LNCaP clone FGC (cell line): ENCODE measurements at regions not wholly inside any gene's neighbourhood (a gene's known extent, or its start where the extent isn't known, plus 50 kb on each side); places are given as distances from the start of the nearest gene placed in this dataset.
A peak's percentile ranks its signal among the peaks of the same experiment; 100 is the strongest.

Experiments
- DNase-seq: peaks from one replicate; pipeline ENCODE4 v3.0.0-alpha.2; 2011; ENCODE audit warnings: low read depth
- H3K4me3 ChIP-seq: 2 replicates; pipeline ENCODE4 v1.5.1; 2011; ENCODE audit warnings: mild to moderate bottlenecking, low read depth, low read length, control low read depth
- TF ChIP-seq, protein P1 (sequence below): IDR thresholded peaks from 2 replicates; pipeline ENCODE4 v1.5.1; 2012; ENCODE audit warnings: mild to moderate bottlenecking; ENCODE audit not compliant: control insufficient read depth, insufficient read depth; ENCODE audit errors: extremely low read depth

DNA sequence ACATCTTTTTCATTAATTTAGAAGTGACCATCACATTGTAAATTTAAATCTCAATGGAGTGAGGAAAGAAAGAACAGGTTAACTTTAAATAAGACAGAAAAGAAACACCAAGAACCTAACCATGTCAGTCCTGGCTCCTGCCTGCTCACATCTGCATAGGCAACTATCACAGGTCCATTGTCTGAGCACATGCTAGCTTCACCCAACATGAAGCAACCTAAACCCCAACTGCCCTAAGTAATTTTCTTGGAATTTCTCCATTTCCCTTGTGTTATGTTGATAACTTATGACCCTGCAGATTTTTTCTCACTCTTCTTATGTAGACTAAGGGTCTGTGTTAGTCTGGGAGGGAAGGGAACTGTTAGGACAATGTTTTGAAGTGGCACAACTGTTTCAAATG, 2205.8 kb upstream of the ACO1 start:
- TF ChIP-seq, protein P1, sequence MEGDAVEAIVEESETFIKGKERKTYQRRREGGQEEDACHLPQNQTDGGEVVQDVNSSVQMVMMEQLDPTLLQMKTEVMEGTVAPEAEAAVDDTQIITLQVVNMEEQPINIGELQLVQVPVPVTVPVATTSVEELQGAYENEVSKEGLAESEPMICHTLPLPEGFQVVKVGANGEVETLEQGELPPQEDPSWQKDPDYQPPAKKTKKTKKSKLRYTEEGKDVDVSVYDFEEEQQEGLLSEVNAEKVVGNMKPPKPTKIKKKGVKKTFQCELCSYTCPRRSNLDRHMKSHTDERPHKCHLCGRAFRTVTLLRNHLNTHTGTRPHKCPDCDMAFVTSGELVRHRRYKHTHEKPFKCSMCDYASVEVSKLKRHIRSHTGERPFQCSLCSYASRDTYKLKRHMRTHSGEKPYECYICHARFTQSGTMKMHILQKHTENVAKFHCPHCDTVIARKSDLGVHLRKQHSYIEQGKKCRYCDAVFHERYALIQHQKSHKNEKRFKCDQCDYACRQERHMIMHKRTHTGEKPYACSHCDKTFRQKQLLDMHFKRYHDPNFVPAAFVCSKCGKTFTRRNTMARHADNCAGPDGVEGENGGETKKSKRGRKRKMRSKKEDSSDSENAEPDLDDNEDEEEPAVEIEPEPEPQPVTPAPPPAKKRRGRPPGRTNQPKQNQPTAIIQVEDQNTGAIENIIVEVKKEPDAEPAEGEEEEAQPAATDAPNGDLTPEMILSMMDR: no peak
- H3K4me3 ChIP-seq: no peak overlapping the region
- no peak for DNase-seq

DNA sequence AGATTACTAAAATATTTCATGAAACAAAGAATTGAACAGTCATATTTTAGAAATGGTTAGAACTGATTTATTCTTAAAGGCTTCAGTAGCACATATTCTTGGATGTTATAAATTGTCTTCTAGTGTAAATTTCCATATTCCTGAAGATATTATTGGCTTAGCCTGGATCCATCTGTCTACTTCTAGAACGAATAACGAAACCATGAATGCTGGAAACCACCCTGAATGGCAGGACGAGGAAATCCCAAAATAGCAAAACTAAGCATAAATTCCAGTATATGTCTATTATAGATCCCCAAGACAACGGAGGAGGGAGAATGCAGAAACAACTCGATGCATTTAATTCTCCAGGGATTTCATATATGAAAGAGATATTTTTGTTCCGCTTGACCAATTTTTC, 2191.0 kb upstream of the ACO1 start:
- H3K4me3 ChIP-seq: no peak overlapping the region
- TF ChIP-seq, protein P1: no peak
- no peak for DNase-seq

DNA sequence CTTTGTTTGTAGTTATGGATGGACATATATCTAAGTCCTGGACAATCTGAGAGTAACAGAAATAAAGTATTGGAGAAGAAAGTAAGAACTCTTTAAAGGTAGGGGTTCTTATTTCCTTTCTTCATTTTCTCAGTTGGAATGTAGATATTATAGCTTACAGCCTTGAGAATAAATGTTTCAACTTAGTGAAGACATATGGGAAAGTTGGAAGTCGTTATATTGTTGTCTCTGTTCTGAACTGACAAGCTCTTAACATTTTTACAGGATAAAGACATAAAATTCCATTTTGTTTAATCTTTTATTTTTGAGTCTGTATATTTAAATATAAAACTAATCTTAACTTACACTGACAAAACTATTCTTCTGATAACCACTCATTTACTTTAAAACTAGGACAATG, 2187.5 kb upstream of the ACO1 start:
- TF ChIP-seq, protein P1: no peak
- no peak for DNase-seq
- H3K4me3 ChIP-seq: no peak overlapping the region

DNA sequence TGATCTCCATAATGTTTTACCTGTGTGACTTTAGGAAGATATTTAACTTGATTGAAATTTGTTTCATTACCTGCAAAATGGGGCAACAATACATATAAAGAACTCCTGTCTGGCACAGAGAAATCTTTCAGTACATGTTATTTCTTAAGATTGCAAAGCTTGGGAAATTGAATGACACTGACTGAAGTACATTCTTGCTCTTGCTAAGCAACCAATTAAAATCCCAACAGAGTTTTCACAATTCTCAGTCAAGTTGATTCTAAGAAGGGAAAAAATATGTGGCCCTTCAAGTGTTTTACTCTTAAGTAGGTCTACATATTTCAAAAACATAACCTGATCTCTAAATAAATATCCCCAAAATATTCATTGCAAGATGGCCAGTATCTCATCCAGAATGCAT, 2187.0 kb upstream of the ACO1 start:
- DNase-seq: no peak
- TF ChIP-seq, protein P1: no peak
- H3K4me3 ChIP-seq: no peak overlapping the region

DNA sequence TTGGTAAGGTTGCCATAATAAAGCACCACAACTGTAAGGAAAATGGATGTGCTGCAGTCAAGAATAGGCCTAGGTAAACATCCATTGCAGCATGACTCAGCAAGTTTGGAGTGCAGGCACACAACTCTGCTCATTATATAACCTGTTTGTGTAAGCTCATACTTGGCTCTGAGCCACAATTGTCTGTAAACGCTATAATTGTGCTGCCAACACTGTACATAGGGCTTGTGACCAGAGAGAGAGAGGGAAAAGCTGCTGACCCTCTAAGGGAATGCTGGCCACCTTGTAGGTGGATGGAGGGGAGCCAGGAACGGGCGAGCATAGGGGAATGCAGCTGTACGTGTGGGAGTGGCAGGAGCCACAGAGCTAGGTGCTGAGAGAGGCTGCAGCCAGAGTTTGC, 2186.5 kb upstream of the ACO1 start:
- no peak overlapping the region for H3K4me3 ChIP-seq
- TF ChIP-seq, protein P1: no peak

DNA sequence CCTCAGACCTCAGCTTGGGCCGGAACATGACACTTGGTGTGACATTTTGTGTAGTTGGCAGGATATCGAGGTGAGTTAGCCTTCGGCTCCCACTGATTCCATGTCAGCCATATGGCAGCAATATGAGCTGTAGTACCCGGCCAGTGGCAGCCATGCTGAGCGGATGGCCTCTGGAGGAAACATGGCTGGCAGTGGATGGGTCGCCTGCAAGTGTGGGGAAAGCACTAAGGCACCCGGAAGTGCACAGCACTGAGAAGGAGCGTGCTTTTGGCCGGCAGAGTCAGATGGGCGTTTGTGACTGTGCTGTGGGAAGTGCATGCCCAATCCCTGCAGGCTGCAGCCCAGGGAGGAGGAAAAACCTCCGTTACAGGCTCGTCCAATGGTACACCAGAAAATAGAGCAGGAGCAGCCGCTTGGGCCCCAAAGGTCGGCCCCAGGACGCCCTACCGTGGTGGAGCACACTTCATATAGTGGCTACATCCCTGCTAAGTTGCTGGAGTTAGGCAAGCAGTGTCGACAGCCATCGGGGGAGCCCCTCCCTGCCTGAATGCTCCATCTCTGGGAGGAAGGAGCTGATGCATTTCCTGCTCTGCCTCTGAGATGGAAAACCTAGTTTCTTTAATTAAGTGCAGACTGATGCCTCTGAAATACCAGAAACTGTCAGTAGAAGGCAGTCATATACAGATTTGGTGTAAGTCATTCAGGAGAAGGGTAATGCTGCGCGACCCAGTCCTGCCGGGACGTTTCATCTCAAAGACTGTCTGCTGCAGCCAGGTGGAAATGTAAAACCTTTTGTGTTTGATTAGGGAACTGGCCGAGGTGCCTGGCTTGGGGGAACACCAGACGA, 2185.8 kb upstream of the ACO1 start:
- TF ChIP-seq, protein P1: peak; percentile 44
- peak; percentile 0 for DNase-seq
- H3K4me3 ChIP-seq: no peak overlapping the region

More for the DNA sequence above, 2186.5 kb upstream of the ACO1 start:
- peak; percentile 1 for DNase-seq

DNA sequence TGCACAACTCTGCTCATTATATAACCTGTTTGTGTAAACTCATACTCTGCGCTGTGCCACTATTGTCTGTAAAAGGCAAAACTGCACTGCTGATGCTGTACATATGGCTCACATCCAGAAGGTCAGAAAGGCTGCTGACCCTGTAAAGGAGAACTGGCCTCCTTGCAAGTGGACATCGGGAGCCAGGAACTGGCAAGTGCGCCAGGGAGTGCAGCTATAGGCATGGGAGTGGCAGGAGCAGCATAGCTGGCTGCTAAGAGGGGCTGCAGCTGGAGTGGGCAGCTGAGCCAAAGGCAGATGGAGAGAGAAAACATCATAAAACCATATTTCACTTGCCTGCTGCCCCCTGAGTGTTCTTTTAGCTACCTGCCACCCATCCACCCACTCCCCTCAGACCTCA, 2183.4 kb upstream of the ACO1 start:
- no peak overlapping the region for H3K4me3 ChIP-seq
- TF ChIP-seq, protein P1: no peak
- DNase-seq: no peak
